ENCODE measurements at regions not wholly inside any gene's neighbourhood (a gene's known extent, or its start where the extent isn't known, plus 50 kb on each side); places are given as distances from the start of the nearest gene placed in this dataset.
A peak's percentile ranks its signal among the peaks of the same experiment; 100 is the strongest.

DNA sequence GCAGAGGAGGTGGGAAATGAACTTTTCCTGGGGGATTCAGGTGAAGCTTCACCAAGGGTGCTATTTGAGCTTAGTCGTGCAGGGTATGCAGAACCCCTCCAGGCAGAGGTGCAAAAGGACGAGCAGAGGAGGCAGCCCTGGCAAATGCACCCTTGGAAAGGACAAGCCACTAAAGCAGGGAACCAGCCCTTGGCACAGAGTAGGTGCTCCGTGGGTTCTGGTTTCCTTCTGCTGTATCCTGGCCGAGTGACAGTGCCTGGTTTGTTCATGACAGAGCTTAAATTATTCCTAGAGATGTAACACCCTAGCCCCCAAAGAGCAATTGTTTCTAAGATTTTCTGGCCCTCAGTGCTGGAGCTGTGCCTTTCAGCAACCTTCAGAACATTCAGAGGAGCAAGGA, 73.4 kb upstream of the SYT6 start:
- no peak for DNase-seq

DNA sequence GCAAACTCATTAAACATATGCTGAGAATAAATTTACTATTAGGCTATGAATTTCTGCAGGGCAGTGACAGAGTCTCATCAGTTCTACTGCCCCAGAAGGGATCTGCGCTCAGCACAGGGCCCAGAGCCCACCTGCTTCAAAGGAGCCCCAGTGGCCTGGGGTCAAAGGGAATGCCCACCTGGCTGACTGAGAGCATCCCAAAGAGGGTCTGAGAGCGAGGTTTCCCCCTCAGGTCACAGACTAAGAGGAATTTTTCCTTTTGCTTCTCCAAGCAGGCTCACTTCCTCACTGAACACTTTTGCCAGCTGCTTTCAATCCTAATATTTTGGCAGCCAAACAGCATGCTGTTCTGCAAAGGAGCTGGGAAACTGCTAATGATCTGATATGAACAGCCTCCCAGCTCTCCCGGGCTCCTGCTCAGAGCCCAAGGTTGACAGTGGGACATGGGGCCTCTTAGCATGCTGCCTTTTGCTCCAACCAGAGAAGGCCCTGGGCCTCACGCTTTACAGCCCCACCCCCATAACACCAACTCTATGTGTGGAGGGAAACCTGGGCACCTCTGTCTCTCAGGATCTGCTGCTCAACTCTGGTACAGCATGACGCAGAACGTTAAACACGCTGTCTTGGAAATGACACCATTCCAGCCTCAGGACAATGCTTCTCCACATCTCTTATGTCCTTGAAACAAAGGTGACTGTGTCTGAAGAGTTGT, 70.7 kb upstream of the SYT6 start:
- DNase-seq: peak in 2 of 3 donors; percentile 47 to 75

DNA sequence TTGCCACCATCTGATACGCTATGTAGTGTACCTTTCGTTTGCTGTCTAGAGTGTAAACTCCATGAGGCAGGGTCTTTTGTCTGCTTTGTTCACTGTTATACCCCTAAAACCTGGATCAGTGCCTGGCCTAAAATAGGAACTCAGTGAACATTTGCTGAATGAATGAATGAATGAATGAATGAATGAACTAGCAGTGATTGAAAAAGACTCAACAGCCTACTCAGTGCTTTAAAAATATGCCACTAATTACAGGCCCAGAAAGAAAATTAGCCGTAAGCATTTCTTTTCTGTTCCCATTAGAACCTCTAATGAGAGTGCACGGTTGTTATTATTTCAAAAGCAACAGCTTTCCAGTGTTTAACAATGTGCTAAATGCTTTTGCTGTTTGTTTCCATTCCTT, 69.3 kb upstream of the SYT6 start:
- DNase-seq: no peak

DNA sequence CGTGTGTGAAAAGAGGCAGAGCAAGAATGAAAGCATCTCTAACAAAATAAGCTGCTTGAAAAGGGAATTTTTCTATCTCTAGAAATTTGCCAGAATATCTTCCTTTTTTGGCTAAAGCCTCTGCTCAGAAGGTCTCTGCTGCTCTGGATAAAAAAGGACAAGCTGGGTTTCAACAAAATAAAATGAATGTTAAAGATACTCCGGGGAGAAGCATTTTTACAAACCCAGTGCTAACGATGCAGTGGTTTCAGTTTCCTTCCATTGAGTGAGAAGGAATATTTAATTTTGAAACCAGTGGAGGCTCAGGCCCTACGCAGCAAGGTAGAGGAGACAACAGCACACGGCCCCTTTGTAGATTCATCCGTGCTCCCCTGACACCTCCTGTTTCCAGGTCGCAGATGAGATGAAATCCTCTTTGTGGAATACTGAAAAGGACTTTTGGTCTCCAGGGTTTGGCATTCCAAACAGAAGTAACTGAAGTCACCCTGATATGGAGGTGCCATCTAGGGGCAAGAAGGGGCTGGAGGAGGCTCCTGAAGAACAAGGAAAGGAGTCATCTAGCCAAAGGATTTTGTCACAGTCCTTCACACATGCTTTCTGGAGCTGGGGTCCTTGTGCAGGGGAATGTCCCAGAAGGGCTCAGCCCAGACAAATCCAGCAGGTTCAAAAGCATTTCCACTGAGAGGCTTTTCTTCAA, 65.7 kb upstream of the SYT6 start:
- DNase-seq: peak in 2 of 3 donors; percentile 33 to 73

DNA sequence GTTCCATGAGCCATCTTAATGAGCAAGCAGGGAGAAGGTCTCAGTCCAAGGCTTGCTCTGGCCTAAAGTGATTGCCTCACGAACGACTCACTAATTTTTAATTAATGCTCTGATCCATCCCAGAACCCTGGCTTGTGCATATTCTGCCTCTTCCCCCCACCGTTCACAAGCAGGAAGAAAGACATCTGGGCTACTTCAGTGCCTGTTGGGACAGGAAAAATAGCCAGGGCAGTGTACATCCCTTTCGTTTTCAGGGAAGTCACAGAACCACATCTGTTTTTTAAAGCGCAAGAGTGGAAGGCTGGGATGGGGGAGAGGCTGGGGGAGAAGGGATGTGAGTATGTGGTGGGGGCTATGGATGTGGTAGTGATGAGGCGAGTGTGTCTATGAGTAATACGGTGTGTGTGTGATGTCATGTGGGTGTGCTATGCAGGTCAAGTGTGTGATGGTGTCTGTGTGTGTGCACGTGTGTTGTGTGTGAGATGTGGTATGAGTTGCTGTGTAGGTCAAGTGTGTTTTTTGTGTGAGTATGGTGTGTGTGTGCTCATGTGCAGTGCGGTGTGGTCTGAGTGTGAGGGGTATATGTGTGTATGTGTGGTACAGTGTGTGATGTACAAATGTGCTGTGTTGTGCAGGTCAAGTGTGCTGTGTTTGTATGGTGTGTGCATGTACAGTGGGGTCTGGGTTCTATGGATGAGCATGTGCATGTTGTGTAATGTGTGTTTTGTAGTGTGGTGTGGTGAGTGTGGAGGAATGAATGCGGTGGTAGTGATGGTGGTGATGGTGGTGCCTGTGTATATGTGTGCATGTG, 64.9 kb upstream of the SYT6 start:
- peak in 2 of 3 donors; percentile 56 to 83 for DNase-seq

DNA sequence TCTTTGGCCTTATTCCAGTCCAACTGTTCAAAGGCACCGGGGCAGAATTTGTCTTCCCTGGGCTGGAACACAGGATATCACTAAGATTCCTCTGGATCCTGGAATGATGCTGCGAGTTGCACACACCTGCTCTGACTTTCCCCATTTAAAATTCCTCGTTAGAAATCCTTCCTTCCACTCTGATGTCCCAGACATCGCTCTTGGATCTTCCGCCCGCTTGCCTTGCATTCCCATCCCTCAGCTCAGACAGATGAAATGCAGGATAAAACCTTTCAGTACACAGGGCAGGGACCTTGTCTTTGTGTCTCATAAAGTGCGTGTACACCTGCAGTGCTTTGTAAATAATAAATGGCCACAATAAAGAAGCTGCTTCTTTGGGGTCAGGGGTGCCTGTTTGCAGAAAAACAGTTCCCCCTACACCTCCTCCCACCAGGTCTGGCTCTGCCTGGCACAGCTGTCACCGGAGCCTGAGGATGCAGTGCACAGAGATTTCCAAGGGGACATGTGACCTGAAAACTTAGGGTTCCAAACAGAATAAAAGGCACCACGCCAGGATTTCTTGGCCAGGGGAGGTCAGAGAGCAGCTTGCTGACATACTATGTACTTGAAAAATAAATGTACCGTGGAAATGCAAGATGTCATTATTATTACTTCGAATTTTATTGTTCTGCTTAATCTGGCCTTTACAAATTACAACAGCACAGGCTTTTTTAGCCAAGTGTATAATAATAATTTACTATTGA, 62.9 kb upstream of the SYT6 start:
- DNase-seq: no peak

DNA sequence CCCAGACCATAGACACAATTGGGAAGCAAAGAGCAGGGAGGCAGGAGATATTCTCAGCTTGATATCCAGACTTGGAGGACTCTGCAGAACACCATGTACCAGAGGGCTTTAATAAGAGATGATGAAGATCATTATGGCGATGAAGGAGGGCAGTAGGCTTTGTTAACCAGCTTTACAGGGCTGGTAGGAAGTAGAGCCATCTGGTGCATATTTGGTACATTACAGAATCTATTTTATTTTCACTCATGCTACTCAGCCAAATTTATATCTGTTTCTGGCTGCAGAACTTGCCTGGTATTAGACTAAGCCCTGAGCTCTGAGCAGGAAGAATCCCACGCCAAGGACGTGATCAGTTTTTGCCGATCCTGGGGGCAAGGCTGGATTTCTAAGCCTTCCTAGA, 61.8 kb upstream of the SYT6 start:
- DNase-seq: no peak

DNA sequence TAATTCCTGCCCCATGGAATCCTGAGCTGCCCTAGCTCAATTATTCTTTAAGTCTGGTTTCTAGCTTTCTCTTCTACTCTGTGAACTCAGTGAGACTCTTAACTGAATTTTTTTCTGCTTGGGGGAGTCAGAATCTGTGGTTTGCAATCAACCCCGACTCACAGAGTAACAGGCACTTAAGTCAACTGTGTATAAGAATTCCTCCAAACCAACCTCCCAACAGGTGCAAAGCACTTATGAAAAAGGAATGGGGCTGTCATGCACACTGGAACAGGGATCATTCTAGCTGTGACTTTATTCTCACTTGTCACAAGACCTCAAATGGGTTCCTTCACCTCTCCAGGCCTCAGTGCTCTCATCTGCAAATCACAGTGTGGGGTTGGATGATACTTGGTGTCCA, 60.3 kb upstream of the SYT6 start:
- no peak for DNase-seq

DNA sequence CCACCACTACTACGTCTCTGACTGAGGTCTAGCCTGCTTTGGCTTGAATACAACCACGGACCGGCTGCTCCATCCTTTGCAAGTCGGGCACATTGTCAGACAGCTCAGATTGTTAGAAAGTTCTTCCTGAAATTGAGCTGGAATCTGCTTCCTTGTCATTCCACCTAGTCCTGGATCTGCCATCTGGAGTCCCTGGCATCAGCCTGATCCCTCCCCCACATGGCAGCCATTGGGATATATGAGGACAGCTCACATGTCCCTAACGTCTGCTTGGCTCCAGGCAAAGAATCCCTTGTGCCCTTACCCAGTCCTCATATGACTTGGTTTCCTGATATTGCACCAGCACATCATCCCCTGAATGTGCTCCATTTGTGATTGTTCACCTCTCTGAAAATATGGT, 56.3 kb upstream of the SYT6 start:
- DNase-seq: no peak

DNA sequence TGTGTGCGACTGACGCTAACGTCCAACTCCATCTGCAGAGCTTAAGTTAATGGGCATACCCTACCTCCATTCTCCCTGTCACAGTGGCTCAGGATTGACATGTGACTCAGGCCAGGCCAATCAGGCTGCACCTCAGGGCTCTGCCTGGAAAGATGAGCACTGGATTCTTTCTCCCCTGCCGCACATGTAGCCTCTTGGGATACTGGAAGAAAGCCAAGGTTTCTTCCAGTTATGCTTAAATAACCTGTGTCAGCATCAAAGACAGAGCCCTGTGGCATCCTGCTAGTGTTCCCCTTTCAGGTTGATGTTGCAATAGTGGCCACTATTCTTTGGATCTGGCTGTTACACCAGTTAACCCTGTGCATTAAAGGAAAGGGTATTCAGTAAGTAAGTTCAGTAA, 55.0 kb upstream of the SYT6 start:
- DNase-seq: no peak

DNA sequence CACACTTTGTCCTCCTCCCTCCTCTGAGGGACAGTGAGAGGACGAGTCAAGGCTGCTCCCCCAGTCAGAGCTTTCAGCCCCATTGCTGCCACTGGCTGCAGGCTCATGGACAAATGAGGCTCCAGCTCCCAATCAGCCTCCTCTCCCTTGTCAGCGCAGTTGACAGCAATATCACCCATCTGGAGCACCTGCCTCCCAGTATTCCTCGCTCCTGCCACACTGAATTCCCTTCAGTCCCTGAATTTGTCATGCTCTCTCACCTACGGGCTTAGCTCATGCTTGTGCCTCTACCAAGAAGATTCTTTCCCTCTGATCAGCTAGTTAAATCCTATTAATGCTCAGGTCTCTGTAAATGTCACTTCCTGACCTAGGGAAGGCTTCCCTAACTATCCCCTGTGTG, 54.4 kb upstream of the SYT6 start:
- no peak for DNase-seq

DNA sequence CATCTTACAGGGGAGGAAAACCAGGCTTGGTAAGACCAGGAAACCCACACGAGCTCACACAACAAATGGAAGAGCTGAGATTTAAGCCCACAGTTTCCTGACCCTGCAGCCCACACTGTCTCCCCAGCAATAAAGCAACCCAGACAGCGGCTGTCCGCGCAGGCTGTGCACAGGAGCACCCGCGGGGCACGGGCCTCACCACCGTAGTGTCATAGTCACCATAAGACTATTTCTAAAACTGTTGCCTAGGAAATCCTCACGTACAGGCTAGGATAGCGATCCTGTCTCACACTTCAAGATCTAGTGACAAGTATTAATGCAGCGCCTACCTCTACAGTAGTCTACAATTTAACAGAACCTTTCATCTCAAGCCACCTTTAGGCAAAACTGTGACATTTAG, 54.0 kb upstream of the SYT6 start:
- DNase-seq: no peak

DNA sequence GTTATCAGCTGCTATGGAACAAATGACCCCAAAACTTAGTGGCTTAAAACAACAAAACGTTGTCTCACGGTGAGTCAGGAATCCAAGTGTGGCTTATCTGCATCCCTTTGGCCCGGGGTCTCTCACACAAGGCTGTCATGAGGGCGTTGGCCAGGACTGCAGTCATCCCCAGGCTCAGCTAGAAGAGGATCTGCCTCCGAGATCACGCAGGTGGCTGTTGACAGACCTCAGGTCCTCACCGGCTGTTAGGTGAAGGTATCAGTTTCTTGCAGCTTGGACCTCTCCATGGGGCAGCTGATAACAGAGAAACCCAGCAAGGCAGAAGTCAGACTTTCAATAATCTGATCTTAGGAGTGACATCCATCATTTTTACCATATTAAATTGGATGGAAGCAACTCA, 52.7 kb upstream of the SYT6 start:
- DNase-seq: no peak

DNA sequence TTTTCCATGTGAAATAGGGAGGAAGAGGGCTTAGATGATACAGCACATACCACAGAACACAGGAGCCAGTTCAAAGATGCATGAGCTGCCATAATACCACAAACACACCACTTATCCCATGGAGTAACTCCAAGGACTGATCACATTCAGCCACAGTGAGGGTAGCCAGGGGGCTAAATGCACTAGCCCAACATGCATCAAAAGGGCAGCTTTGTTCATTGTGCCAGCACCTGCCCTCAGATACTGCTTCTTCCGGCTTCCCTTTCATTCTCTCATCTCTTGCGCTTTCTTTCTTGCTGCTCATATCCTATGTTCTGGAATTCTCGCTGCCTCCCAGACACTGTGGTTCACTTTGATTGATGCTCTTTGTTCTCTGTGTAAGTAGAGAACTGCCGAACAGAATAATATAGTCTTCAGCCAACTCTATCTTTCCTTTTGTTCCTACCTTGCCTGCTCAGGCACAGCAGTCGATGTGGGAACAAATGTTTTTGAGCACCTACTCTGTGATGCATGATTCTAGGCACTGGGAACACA, 50.0 kb upstream of the SYT6 start:
- no peak for DNase-seq

Measured in muscle of back (tissue), 3 donors.